GM18907 (cell line): ENCODE measurements at regions not wholly inside any gene's neighbourhood (a gene's known extent, or its start where the extent isn't known, plus 50 kb on each side); places are given as distances from the start of the nearest gene placed in this dataset.
A peak's percentile ranks its signal among the peaks of the same experiment; 100 is the strongest.

ENCODE experiments used
- ATAC-seq: cut with Tn5 transposase; IDR thresholded peaks from one replicate; pipeline ENCODE4 v1.9.1; 2021; ENCODE audit warnings: mild to moderate bottlenecking, moderate library complexity; ENCODE audit not compliant: unreplicated experiment

DNA sequence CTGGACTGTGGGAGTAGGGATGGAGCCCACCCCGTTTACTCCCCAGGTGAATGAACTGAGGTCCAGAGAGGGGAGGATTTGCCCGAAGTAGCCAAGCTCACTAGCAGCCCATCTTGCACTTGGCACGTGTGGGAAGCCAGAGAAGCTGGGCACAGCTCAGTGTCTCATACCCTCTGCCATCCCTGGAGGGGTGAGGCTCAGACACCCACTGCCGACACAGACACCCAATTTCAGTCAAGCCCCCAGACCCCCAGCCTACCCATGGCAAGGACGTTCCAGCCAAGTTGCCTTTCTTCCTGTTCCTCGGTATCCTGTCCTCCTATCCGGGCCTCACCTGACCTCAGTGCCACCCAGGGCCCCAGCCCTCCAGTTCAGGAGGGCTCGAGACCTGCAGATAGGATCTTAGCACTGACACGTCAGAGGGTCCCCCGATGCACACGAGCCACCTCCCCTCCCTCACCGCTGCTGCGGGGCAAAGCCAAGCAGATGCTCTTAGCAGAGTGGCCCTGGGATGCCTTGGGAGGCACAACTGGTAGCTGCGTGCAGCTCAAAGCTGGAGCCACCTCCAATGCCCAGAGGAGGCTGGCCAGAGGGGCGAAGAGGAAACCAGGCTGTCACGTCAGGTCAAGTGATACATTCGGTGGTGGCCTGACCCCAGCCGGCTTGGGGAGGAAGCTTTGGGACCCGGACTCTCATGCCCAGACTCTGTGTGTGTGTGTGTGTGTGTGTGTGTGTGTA, 90.4 kb upstream of the TNRC6C start:
- no peak for ATAC-seq

- ATAC-seq = no peak
Observed at GRCh38 chr17:77869041-77869599, 89.4 kb upstream of the TNRC6C start.

DNA sequence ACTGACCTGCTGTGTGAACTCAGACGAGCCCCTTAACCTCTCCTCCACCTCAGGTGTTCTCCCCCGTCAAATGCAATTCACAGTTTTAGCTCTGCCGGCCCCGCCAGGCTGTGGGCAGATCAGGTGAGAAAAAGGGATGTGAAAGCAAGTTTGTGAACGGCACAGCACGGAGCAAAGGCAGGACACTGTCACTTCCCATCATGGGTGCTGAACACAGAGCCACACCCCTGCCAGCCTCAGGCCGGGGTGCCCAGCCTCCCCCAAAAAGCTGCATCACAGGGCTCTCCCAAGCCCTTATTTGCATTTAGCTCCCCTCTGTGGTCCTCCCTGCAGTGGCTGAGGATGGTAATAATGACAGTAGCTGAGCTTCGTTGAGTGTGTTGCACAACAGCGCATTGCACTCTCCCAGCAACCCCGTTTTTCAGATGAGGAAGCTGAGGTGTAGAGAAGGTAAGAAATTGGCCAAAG, 88.8 kb upstream of the TNRC6C start:
- ATAC-seq = peak; percentile 76

GRCh38 chr17:77872199-77872598, 86.3 kb upstream of the TNRC6C start:
- no peak for ATAC-seq

- no peak for ATAC-seq
Observed at GRCh38 chr17:77872714-77873499, 85.6 kb upstream of the TNRC6C start.

GRCh38 chr17:77873500-77874302, 84.8 kb upstream of the TNRC6C start:
- no peak for ATAC-seq

DNA sequence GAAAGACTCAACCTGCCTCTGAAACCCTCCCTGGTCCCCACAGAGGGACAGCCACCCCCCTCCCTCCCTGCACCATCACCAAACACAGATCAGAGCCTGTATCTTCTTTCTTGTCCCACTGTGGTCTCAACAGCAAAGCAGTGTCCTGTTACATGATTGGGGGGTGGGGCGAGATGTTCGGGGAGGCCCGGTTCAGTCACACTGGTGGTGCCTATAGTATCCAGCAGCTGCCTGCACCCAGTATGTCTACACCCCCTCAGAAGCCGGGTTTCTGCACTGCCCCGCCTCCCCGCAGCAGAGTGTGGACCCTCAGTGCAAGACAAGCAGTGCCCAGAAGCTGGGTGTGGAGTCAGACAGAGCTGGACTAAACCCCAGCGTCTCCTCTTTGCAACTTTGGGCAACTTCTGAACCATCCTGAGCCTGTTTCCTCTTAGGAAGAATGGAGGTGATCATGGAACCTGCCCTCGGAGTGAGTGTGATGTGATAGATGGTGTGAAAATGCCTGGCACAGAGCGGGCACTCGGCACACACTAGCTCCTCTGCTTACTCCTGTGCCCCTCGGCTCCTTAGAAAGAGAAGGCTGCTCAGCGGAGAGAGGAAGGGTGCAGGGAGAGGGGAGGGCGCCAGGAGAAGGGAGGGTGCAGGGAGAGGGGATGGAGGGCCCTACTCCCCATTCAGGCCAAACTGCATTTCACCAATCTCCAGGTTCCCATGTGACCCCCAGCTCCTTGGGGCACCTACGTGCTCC, 84.0 kb upstream of the TNRC6C start:
- ATAC-seq = no peak

- ATAC-seq = no peak
Observed at GRCh38 chr17:77875051-77875780, 83.3 kb upstream of the TNRC6C start.

DNA sequence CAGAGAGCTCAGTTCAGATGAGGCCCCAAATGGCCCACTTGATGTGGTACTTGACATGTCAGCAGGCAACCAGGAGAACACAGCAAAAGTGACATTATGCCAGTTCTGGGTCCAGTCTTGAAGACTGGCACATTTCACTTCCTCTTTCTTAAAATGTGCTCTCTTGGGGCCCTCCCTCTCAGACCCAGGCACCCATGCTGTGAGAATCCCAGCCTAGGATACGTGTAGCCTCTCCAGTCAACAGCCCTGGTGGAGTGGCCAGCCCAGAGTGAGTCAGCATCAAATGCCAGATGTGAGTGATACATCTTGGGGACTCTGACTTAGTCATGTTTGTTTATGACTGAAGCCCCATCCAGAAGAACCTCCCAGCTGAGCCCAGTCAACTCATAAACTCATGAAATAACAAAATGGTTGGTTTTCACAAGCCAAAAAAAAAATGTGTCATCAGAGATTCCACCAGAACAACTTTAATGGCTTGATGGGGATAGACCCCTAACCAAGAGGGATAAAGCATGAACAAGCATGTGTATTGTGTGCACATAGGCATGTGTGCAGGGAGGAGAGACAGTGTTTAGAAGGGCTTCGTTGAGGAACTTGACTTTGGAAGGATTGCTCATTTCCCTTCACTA, 82.5 kb upstream of the TNRC6C start:
- peak; percentile 49 for ATAC-seq

DNA sequence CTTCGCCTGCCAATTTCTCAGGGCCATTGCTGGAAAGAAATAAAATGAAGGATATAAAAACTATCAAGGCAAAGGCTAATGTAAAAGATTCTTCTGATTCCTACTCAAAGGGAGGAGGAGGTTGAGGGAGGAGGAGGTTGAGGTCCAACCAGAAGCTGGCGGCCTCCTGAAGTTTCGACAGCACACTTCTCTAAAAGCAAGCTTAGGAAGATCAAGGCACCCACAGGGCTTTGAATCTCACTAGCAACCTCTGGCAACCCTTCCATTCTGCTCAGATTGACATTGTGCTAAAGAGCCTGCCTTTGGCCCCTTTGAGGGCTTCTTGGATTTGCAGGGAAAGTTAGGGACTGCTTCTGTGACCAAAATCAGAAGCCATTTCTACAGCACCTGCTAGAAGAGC, 81.5 kb upstream of the TNRC6C start:
- no peak for ATAC-seq

DNA sequence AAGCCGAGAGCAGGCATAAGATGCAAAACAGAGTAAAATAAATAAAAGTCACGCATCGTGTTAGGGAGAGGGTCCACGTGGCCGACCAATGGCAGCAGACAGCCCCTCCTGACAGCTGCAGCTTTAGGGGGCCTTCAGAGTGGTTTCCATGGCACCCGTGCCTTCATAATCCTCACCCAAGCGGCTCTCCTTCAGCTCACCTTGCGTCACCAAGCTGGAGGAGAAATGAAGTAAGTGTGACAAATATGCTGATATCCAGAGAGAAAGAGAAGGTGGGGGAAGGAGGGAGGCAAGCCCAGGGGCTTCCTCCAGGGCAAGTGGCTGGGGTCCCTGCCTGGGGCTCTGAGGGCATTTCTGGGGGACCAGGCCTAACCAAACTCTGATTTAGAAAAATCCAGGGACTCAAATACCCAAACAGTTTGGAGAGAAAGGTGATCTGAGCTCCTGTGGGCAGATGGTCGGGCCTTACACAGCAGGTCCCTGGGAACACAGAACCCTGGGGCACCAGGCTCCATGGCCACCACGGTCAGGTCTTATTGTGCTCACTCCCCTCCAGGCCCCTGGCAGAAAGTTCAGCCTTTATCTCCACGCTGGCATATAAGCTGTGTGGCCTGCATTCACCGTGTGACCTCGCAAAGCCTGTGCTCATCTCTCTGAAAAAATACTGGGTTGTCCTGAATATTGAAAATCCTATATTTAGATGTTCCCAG, 80.7 kb upstream of the TNRC6C start:
- no peak for ATAC-seq

- ATAC-seq = no peak
Observed at GRCh38 chr17:77879226-77879895, 79.1 kb upstream of the TNRC6C start.

DNA sequence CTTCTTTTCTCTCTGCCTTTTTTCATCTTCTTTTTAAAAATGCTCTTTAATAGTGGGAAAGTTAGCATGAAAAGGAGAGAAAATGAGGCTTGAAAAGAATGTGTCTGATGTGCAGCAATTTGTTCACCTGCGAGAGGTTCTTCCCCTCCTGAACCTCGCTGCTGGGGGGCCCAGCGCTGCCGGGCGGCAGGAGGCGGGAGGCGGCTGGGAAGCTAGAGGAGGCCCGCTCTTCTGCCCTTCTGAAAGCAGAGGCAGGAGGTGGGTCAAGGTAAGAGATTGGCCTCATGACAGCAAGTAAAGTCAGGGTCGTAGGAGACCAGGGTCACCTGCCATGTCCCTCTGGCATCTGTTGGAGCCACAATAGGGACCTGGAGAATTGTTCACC, 78.6 kb upstream of the TNRC6C start:
- ATAC-seq = no peak

DNA sequence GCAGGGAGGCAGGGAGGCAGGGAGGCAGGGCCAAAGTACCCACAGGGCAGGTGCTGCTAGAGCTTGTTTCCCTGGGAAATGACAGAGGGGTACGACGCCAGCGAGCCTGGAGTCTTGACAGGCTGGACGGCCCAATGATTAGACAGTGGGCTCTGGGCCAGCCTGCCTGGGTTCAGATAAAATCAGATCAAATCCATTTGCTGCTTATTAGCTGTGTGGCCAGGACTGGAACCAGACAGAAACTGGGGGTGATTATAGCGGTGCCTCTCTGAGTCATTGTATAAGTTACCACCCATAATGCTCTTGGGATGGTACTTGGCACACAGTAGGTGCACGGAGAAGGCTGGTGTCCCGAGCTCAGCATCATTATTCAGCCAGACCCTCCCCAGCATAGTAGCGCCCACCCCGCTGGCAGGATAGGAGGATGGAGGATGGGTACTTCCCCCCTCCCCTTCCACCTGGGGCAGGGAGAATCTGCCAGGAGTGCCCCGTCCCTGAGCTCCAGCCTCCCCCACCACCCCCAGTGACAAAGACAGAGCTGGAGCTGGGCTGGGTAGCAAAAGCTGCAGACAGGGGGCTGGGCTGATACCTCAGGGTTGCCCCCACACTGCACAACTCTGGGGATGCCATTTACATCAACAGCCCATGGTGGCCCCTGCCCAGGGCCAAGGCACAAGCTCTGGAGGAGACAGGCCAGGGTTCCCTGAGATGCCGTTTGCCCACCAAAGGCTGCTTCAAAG, 77.6 kb upstream of the TNRC6C start:
- ATAC-seq = peak; percentile 16

GRCh38 chr17:77881545-77881944, 77.0 kb upstream of the TNRC6C start:
- ATAC-seq = peak; percentile 84

DNA sequence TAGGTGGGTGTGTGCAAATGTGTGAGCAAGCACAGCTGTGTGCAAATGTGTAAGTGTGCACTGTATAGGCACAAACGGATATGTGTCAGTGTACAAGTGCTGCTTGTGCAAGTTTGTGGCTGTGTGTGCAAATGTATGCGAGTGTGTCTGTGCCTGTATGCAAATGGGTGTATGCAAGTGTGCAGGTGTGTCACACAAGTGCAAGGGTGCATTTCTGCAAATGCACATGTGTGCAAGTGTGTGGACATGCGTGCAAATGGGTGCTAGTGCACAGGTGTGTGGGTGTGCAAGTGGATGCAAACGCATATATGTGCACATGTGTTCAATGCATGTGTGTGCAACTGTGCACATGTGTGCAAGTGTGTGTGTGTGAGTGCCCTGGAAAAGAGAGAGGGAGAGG, 76.5 kb upstream of the TNRC6C start:
- ATAC-seq = no peak

- ATAC-seq = peak; percentile 47
Observed at GRCh38 chr17:77882481-77883212, 75.9 kb upstream of the TNRC6C start.
